Immature natural killer cell (primary cell): ENCODE measurements at regions not wholly inside any gene's neighbourhood (a gene's known extent, or its start where the extent isn't known, plus 50 kb on each side); places are given as distances from the start of the nearest gene placed in this dataset.

Experiments
- DNase-seq, 3 donors: peaks; one replicate each; pipeline ENCODE4 v3.0.0; 2022; ENCODE audit warnings: mixed read lengths in 1 of 3
- H3K27ac Mint-ChIP-seq, 6 donors: one replicate each; pipeline ENCODE4 v1.8.0; 2020; ENCODE audit warnings: mixed read lengths in 6 of 6, mild to moderate bottlenecking in 5 of 6, inconsistent platforms in 4 of 6, moderate library complexity in 3 of 6
- H3K27me3 Mint-ChIP-seq, 3 donors: one replicate each; pipeline ENCODE4 v1.8.0; 2020 to 2021; ENCODE audit warnings: low read depth in 3 of 3, mild to moderate bottlenecking in 3 of 3, mixed read lengths in 3 of 3, moderate library complexity in 3 of 3, inconsistent platforms in 1 of 3
- H3K36me3 Mint-ChIP-seq, 3 donors: one replicate each; pipeline ENCODE4 v1.8.0; 2020; ENCODE audit warnings: mixed read lengths in 3 of 3, inconsistent platforms in 2 of 3, mild to moderate bottlenecking in 2 of 3
- H3K4me1 Mint-ChIP-seq, 2 donors: one replicate each; pipeline ENCODE4 v1.8.0; 2020; ENCODE audit warnings: inconsistent platforms in 2 of 2, mild to moderate bottlenecking in 2 of 2, mixed read lengths in 2 of 2, moderate library complexity in 1 of 2
- H3K4me3 Mint-ChIP-seq, 5 donors: one replicate each; pipeline ENCODE4 v1.8.0; 2020; ENCODE audit warnings: mild to moderate bottlenecking in 5 of 5, mixed read lengths in 5 of 5, inconsistent platforms in 3 of 5, moderate library complexity in 3 of 5
- H3K9me3 Mint-ChIP-seq, 6 donors: one replicate each; pipeline ENCODE4 v1.8.0; 2020; ENCODE audit warnings: mild to moderate bottlenecking in 6 of 6, mixed read lengths in 6 of 6, inconsistent platforms in 4 of 6, moderate library complexity in 3 of 6

DNA sequence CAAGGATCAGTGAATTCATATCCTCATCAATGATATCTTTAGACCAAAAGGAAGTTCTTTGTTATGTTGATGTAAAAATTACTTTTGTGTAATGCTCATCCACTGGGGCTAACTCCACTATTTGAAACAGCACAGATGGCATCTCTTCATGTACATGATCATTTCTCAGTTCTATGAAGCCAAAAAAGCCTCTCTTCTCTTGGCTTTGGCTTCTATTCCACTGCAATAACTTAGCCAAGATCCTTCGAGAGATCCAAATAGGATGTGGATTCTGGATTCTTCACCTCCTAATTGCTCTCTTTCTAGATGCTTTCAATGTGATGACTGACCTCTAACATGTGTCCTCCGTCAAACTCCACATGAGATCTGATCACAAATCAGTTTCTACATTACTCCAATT, 851.2 kb downstream of the GALC start:
- H3K4me1 Mint-ChIP-seq = no peaks in the 10 kb centered on the region
- peaks cover 0 to 3% (median 0%) of the 10 kb centered on the region in 3 donors for H3K36me3 Mint-ChIP-seq
- DNase-seq = no peak
- H3K27ac Mint-ChIP-seq = no peak overlapping the region
- no peak overlapping the region for H3K4me3 Mint-ChIP-seq
- H3K27me3 Mint-ChIP-seq = peaks cover 0 to 3% (median 2%) of the 10 kb centered on the region in 3 donors
- H3K9me3 Mint-ChIP-seq = peaks cover 8 to 31% (median 19%) of the 10 kb centered on the region in 6 donors

DNA sequence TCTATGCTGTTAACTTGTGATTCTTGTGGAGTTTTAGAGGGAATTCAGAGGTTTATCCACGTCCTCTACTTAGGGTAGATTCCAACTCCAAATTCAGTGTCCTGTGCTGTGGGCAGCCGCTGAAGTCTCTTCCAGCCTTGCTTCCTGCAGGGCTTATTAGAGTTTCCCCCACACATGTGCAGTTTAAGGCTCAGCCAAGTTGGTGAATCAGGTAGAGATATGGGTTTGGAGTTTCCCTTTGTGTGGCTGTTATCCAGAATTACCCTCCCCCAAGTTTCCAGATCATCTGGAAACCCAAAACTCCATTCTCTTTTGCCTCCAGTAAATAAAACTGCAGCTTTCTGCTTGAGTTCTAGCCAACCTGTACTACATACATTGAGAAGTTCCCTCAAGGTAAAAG, 853.7 kb downstream of the GALC start:
- H3K36me3 Mint-ChIP-seq = peaks cover 0 to 3% (median 0%) of the 10 kb centered on the region in 3 donors
- H3K4me1 Mint-ChIP-seq = no peaks in the 10 kb centered on the region
- no peak overlapping the region for H3K27ac Mint-ChIP-seq
- peaks cover 2 to 3% (median 2%) of the 10 kb centered on the region in 3 donors for H3K27me3 Mint-ChIP-seq
- peaks cover 11 to 36% (median 22%) of the 10 kb centered on the region in 6 donors for H3K9me3 Mint-ChIP-seq
- H3K4me3 Mint-ChIP-seq = no peak overlapping the region
- no peak for DNase-seq

DNA sequence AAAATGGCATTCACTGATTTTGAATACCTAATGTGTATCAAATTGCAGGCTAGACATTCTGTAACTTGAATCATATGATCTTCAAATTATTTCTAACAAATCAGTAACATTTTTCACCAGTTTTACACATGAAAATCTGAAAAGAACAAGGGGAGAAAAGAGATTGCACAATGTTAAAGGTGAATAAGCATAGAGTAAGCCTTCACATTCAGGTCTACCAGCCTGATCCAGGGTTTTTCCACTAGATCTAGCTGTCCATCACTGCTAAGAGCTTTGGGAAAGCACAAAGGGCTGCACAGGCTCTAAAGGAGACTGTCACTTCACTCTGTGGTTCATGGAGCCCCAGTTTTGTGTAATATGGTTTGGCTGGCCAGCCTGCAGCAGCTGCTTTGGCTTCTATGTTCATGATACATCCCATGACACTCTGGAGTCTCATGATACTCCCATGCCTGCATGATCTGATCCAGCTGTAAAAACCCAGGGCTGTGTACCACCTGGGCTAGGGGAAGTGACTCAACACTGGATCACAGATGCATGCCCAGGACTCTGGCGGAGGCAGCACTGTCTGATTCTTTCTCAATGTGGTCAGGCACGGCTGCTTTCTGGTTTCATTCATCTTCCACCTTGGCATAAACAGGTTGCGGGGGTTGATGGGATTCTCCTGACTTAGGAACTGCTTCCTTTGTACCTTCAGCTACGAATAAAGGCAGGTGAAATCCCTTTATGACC, 859.7 kb downstream of the GALC start:
- DNase-seq = no peak
- Mint-ChIP-seq H3K9me3 (peaks cover 6 to 26% (median 12%) of the 10 kb centered on the region in 6 donors), H3K27me3 (peaks cover 0 to 3% (median 0%) of the 10 kb centered on the region in 3 donors), H3K4me3 (no peak overlapping the region), H3K27ac (no peak overlapping the region), H3K36me3 (no peaks in the 10 kb centered on the region), H3K4me1 (no peaks in the 10 kb centered on the region)

DNA sequence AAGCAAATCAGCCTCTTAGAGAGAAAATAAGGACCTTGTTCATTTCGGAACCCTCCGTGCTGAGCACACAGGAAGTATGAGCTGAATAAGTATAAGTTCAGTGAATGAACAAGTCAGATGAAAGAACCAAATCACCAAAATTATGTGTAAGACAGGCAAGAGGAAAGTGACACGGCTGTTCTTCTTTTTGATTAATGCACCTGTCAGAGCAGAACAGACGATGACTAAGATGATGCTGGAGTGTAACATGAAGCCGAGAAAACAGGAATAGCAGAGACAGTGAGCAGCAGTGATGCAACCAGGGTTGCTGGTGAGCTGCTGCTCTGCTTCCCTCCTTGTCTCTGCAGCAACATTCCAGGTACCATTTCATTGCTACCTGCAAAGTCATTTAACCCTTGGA, 861.1 kb downstream of the GALC start:
- H3K27ac Mint-ChIP-seq = no peak overlapping the region
- H3K4me1 Mint-ChIP-seq = no peaks in the 10 kb centered on the region
- DNase-seq = no peak
- H3K9me3 Mint-ChIP-seq = peaks cover 6 to 24% (median 12%) of the 10 kb centered on the region in 6 donors
- H3K4me3 Mint-ChIP-seq = no peak overlapping the region
- H3K27me3 Mint-ChIP-seq = peaks cover 0 to 3% (median 0%) of the 10 kb centered on the region in 3 donors
- no peaks in the 10 kb centered on the region for H3K36me3 Mint-ChIP-seq

DNA sequence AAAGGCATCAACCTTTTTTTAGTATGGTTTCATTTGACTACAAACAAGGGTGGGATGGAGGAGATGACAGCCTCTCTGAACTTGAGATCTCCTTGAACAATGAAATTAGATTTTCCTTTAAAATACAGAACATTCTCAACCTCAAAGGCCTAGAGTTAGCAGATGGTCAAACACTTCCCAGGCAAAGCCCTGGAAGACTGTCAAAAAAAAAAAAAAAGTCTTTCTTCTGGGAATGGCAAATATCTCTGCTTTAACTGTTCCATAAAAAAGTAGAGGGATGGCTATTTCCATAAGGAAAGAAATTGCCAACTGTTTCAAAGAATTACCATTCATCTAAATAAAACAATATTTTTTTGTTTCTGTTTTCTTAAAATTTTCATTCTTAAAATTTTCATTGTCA, 870.8 kb downstream of the GALC start:
- DNase-seq = no peak
- Mint-ChIP-seq H3K27me3 (peaks cover 0 to 2% (median 0%) of the 10 kb centered on the region in 3 donors), H3K4me1 (no peaks in the 10 kb centered on the region), H3K9me3 (peaks cover 7 to 31% (median 13%) of the 10 kb centered on the region in 6 donors), H3K27ac (no peak overlapping the region), H3K36me3 (no peaks in the 10 kb centered on the region), H3K4me3 (no peak overlapping the region)

DNA sequence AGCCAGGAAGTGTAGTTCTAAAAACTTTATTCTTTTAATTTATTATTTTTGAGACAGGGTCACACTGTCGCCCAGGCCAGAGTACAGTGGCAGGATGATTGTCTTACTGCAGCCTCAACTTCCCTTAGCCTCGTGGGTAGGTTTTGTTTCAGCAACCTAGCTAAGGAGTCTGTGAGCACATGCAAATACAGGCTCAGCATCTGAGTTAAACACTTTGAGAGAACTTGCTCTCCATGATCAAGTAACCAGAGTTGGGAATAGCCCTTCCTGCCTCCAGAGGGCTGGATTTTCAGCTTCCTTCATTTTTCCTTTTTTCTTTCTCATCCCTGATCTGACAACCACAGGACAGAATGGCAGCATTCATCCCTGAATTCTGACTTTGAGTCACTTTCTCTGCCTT, 871.3 kb downstream of the GALC start:
- peaks cover 7 to 31% (median 12%) of the 10 kb centered on the region in 6 donors for H3K9me3 Mint-ChIP-seq
- H3K4me3 Mint-ChIP-seq = no peak overlapping the region
- no peaks in the 10 kb centered on the region for H3K36me3 Mint-ChIP-seq
- H3K27ac Mint-ChIP-seq = no peak overlapping the region
- H3K4me1 Mint-ChIP-seq = no peaks in the 10 kb centered on the region
- peaks cover 0 to 2% (median 0%) of the 10 kb centered on the region in 3 donors for H3K27me3 Mint-ChIP-seq
- DNase-seq = no peak

DNA sequence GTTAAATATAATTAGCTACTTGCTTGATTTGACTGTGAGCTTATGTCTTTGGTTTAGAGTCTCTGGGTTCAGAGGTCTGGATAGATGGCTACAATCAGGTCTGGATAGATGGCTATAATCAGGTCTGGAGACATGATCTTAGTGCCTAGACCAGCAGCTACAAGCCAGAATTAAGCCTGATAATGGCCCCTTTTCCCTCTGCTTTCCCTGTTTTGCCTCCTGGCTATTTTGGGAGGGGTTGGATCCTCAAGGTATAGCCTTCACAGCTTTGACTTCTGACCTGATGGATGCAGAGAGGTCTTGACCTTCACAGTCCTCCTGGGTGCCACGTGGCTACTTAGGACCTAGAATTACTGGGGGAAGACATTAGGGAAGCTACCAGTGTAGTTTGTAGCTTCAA, 877.7 kb downstream of the GALC start:
- no peaks in the 10 kb centered on the region for H3K36me3 Mint-ChIP-seq
- H3K4me3 Mint-ChIP-seq = no peak overlapping the region
- no peaks in the 10 kb centered on the region for H3K4me1 Mint-ChIP-seq
- peaks cover 6 to 28% (median 14%) of the 10 kb centered on the region in 6 donors for H3K9me3 Mint-ChIP-seq
- DNase-seq = no peak
- H3K27ac Mint-ChIP-seq = no peak overlapping the region
- no peaks in the 10 kb centered on the region for H3K27me3 Mint-ChIP-seq

DNA sequence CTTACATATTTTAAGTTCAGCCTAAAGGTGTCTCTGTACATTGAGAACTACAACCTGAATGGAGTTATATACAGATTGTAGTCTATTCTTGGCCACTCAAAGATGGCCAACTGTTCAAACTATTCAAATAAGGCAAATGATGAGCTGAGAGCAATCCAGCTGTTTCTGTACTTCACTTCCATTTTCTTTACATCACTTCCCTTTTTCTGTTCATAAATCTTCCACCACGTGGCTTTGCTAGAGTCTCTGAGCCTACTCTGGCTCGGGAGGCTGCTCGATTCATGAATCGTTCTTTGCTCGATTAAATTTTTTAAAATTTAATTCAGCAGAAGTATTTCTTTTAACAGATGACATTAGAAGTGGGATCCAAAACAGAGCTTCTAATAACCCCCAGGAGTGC, 879.7 kb downstream of the GALC start:
- no peaks in the 10 kb centered on the region for H3K4me1 Mint-ChIP-seq
- H3K27ac Mint-ChIP-seq = no peak overlapping the region
- H3K36me3 Mint-ChIP-seq = no peaks in the 10 kb centered on the region
- no peaks in the 10 kb centered on the region for H3K27me3 Mint-ChIP-seq
- peaks cover 7 to 37% (median 19%) of the 10 kb centered on the region in 6 donors for H3K9me3 Mint-ChIP-seq
- no peak for DNase-seq
- no peak overlapping the region for H3K4me3 Mint-ChIP-seq

DNA sequence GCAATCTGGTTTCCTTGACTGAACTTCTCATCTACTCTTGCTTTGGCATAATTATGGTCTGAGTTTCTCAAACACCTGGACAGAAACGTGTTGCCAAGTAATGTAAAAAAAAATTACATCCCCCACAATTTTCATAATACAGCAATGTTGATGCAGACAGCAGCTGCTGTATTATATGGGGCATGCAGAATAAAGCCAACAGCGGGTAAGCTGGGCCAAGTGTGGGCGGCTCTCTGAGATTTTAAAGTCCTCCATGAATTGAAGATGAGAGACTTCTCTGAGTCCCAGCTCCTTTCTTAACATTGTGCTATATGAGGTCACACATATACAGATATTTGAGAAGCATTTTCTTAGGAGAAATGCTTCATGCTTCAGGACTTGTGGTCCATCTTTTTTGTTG, 881.2 kb downstream of the GALC start:
- DNase-seq = no peak

DNA sequence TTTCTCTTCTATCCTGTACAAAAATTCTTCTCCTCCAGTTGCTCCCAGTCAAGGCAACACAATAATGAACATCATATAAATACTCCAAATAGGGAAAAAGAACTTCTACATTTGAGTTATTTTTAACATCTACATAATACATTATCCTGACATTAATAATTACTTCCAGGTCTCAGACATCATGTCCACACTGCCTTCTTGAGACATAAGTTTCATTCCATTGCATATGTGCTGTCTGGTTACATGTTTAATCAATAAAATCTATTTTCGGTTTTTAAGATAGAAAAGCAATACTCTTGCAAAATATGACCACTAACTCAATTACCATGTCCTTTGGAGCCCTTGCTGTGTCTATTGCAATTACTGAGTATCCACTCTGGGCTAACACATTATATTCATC, 881.9 kb downstream of the GALC start:
- DNase-seq = no peak
- peaks cover 7 to 46% (median 22%) of the 10 kb centered on the region in 6 donors for H3K9me3 Mint-ChIP-seq
- H3K4me1 Mint-ChIP-seq = no peaks in the 10 kb centered on the region

More for the DNA sequence above, 881.2 kb downstream of the GALC start:
- H3K36me3 Mint-ChIP-seq = no peaks in the 10 kb centered on the region
- no peaks in the 10 kb centered on the region for H3K27me3 Mint-ChIP-seq
- H3K4me3 Mint-ChIP-seq = no peak overlapping the region
- no peak overlapping the region for H3K27ac Mint-ChIP-seq
- peaks cover 7 to 46% (median 22%) of the 10 kb centered on the region in 6 donors for H3K9me3 Mint-ChIP-seq
- no peaks in the 10 kb centered on the region for H3K4me1 Mint-ChIP-seq

DNA sequence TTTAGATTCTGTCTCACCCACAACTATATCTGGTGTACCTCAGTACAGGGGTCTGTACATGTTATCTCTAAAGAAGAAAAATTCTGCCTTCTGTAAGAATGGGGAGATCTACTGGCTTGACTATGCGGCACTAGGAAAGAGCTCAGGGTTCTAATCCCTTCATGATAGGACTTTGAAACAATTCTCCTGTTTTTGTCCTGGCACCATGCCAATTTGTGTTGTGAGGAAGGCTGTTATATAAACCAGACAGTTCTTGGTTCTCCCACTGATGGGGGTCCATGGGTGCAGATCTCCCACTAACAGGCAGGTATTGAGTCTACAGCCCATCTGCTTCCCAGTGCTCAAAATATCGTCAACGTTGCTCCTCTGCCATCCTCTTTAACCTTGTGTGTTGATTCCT, 883.7 kb downstream of the GALC start:
- no peaks in the 10 kb centered on the region for H3K36me3 Mint-ChIP-seq
- no peaks in the 10 kb centered on the region for H3K27me3 Mint-ChIP-seq
- peaks cover 7 to 46% (median 22%) of the 10 kb centered on the region in 6 donors for H3K9me3 Mint-ChIP-seq
- no peak overlapping the region for H3K4me3 Mint-ChIP-seq
- H3K27ac Mint-ChIP-seq = no peak overlapping the region
- DNase-seq = no peak
- no peaks in the 10 kb centered on the region for H3K4me1 Mint-ChIP-seq

More for the DNA sequence above, 881.9 kb downstream of the GALC start:
- Mint-ChIP-seq H3K4me3 (no peak overlapping the region), H3K36me3 (no peaks in the 10 kb centered on the region), H3K27me3 (no peaks in the 10 kb centered on the region), H3K27ac (no peak overlapping the region)

DNA sequence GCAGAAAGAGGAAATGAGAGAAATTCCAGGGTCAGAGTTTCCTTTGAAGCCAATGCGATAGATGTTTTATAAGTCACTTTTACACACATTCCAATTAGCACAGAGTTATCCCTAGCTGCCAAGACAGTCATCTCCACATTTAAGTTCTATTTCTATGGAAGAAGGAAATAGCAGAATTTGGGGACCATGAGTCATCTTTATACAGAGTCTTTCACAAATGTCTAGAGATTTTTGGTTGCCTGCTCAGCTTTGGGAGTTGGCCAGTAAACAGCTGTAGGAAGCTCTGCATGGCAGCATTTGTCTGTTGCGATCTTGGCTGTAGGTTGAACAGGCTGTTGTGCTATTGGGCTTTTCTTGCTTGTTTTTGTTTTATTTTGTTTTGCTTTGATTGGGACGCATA, 884.3 kb downstream of the GALC start:
- Mint-ChIP-seq H3K27ac (no peak overlapping the region), H3K36me3 (no peaks in the 10 kb centered on the region), H3K4me1 (no peaks in the 10 kb centered on the region), H3K27me3 (no peaks in the 10 kb centered on the region), H3K9me3 (peaks cover 7 to 46% (median 20%) of the 10 kb centered on the region in 6 donors), H3K4me3 (no peak overlapping the region)
- no peak for DNase-seq

DNA sequence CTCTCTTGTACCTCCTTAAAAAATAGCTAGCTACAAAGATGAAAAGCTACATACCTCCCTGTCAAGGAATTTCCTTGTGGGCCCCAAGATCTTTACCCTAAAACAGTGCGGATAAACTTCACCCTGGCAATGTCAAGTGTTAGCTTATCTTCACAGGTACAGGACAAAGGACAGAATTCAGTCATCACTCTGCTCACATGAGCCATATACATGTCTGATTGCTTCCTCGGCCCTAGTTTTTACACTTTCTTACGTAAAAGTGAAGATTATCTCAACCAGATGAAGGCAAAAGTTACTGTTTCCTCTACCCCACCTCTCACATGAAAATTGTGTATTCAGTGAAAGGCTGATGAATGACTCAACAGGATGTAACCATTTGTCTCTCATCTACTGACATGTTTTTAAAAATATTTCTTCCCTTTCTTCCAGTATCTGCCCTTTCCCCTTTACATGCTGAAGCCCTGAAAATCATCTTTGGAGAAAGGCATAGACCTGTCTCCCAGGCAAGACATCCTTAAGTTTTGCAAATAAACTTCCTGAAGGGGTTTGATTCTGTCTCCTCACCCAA, 890.1 kb downstream of the GALC start:
- DNase-seq = no peak
- H3K27ac Mint-ChIP-seq = no peak overlapping the region
- H3K36me3 Mint-ChIP-seq = no peaks in the 10 kb centered on the region
- H3K9me3 Mint-ChIP-seq = peaks cover 0 to 18% (median 5%) of the 10 kb centered on the region in 6 donors
- H3K4me1 Mint-ChIP-seq = no peaks in the 10 kb centered on the region
- H3K27me3 Mint-ChIP-seq = no peaks in the 10 kb centered on the region
- no peak overlapping the region for H3K4me3 Mint-ChIP-seq

DNA sequence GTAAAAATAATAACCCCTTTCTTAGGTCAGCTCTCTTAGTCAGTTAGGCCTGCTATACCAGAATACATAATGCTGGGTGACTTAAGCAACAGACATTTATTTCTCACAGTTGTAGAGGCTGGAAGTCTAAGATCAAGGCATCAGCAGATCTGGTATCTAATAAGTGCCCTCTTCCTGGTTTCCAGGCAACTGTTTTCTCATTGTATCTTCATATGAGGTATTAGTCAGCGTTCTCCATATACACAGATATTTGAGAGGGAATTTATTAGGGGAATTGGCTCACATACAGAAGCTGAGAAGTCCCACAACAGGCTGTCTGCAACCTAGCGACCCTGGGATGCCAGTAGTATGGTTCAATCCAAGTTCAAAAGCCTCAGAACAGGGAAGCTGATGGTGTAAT, 896.0 kb downstream of the GALC start:
- Mint-ChIP-seq H3K4me1 (no peaks in the 10 kb centered on the region), H3K27ac (no peak overlapping the region), H3K4me3 (no peak overlapping the region), H3K27me3 (no peaks in the 10 kb centered on the region), H3K9me3 (peaks cover 2 to 28% (median 9%) of the 10 kb centered on the region in 6 donors), H3K36me3 (no peaks in the 10 kb centered on the region)
- DNase-seq = no peak
